Hematopoietic multipotent progenitor cell treated with erythropoietin and hydrocortisone succinate and interleukin-3 and kit ligand, for 8 days (in vitro differentiated cells): ENCODE measurements at regions not wholly inside any gene's neighbourhood (a gene's known extent, or its start where the extent isn't known, plus 50 kb on each side); places are given as distances from the start of the nearest gene placed in this dataset.
A peak's percentile ranks its signal among the peaks of the same experiment; 100 is the strongest.

ENCODE experiments used
- DNase-seq: peaks from one replicate; pipeline ENCODE4 v3.0.0-alpha.2; 2015

GRCh38 chr9:32837551-32838058 is 54.3 kb downstream of the TMEM215 start:
- DNase-seq = no peak

GRCh38 chr9:32839013-32839885 is 55.9 kb downstream of the TMEM215 start:
- DNase-seq = no peak

GRCh38 chr9:32841314-32841713 is 58.0 kb downstream of the TMEM215 start:
- DNase-seq = no peak

- DNase-seq = no peak
These were observed 60.0 kb downstream of the TMEM215 start for GRCh38 chr9:32843295-32843694.

- no peak for DNase-seq
These were observed 60.9 kb downstream of the TMEM215 start for GRCh38 chr9:32844259-32844658.

- no peak for DNase-seq
These were observed 70.9 kb downstream of the TMEM215 start for GRCh38 chr9:32854271-32854670.

GRCh38 chr9:32855752-32856151 is 72.4 kb downstream of the TMEM215 start:
- DNase-seq = no peak

- no peak for DNase-seq
These were observed 80.0 kb downstream of the TMEM215 start for GRCh38 chr9:32863291-32863690.

GRCh38 chr9:32864971-32865370 is 81.6 kb downstream of the TMEM215 start:
- DNase-seq = no peak

GRCh38 chr9:32866273-32866672 is 82.9 kb downstream of the TMEM215 start:
- DNase-seq = no peak

GRCh38 chr9:32867026-32867425 is 83.7 kb downstream of the TMEM215 start:
- DNase-seq = no peak

- DNase-seq = no peak
These were observed 84.4 kb downstream of the TMEM215 start for GRCh38 chr9:32867601-32868204.

GRCh38 chr9:32869404-32869803 is 86.1 kb downstream of the TMEM215 start:
- DNase-seq = no peak

GRCh38 chr9:32873131-32873530 is 89.8 kb downstream of the TMEM215 start:
- DNase-seq = no peak

GRCh38 chr9:32873553-32873952 is 90.2 kb downstream of the TMEM215 start:
- DNase-seq = no peak

GRCh38 chr9:32875242-32875641 is 91.9 kb downstream of the TMEM215 start:
- DNase-seq = no peak

- no peak for DNase-seq
These were observed 92.4 kb downstream of the TMEM215 start for GRCh38 chr9:32875748-32876147.

GRCh38 chr9:32877103-32877502 is 93.8 kb downstream of the TMEM215 start:
- DNase-seq = no peak

GRCh38 chr9:32877639-32878217 is 94.4 kb downstream of the TMEM215 start:
- no peak for DNase-seq

- no peak for DNase-seq
These were observed 96.0 kb downstream of the TMEM215 start for GRCh38 chr9:32879335-32879734.

GRCh38 chr9:32881948-32882347 is 98.6 kb downstream of the TMEM215 start:
- peak; percentile 17 for DNase-seq

GRCh38 chr9:32882705-32883104 is 99.4 kb downstream of the TMEM215 start:
- DNase-seq = peak; percentile 88

GRCh38 chr9:32884482-32884881 is 101.1 kb downstream of the TMEM215 start:
- peak; percentile 92 for DNase-seq

- DNase-seq = no peak
These were observed 102.7 kb downstream of the TMEM215 start for GRCh38 chr9:32886021-32886420.
